ENCODE measurements at regions not wholly inside any gene's neighbourhood (a gene's known extent, or its start where the extent isn't known, plus 50 kb on each side); places are given as distances from the start of the nearest gene placed in this dataset.

DNA sequence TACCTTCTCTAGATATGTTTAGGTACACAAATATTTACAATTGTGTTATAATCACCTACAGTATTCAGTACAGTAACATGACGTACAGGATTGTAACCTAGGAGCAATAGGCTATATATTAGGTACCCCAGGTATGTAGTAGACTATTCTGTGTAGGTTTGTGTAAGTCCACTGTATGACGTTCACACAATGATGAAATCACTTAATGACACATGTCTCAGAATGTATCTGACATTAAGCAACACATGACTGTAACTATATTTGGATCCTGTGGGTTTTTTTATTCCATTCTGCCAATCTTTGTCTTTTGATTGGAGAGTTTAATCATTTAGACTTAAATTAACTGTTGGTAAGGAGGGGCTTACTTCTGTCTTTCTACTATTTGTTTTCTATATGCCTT is 52.1 kb downstream of the STYXL2 start:
- DNase-seq: no peak

DNA sequence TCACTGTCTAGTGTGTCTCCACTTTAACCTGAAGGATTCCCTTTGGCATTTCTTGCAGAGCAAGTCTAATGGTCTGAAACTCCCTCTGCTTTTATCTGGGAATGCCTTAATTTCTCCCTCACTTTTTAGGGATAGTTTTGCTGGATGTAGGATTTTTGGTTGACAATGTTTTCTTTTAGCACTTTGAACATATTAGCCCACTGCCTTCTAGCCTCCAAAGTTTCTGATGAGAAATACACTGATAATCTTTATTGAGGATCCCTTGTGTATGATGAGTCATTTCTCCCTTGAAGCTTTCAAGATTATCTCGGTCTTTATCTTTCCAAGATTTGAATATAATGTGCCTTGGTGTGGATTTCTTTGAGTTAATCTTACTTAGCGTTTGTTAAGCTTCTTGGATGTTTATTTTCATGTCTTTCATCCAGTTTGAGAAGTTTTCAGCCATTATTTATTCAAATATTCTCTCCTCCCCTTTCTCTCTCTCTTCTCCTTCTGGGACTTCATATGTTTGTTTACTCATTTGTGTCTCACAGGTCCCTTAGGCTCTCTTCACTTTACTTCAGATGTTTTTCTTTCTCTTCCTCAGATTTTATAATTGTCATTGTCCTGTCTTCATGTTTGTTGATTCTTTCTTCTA is 53.1 kb downstream of the STYXL2 start:
- no peak for DNase-seq

- no peak for DNase-seq
These were observed 54.5 kb downstream of the STYXL2 start for GRCh38 chr1:167148421-167148820.

- DNase-seq: no peak
These were observed 56.1 kb downstream of the STYXL2 start for GRCh38 chr1:167149793-167150491.

DNA sequence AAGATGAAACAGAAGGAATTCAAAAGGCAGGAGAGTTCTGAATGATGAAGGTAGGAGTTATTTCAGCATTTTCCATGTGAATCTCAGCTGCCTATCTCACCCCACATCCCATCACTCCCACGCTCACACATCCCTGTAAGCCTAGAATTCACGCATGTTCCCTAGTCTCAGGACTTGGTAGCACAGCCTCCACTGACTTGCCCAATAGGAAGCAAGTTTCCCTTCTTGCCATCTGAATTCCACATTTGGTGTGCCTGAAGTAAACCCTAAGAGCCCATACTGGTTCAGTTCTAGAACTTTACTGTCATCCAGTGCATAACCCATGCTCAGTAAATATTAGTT is 56.6 kb downstream of the STYXL2 start:
- DNase-seq: no peak

GRCh38 chr1:167152192-167152876 is 58.5 kb downstream of the STYXL2 start:
- DNase-seq: no peak

GRCh38 chr1:167156466-167156865 is 62.6 kb downstream of the STYXL2 start:
- DNase-seq: no peak

DNA sequence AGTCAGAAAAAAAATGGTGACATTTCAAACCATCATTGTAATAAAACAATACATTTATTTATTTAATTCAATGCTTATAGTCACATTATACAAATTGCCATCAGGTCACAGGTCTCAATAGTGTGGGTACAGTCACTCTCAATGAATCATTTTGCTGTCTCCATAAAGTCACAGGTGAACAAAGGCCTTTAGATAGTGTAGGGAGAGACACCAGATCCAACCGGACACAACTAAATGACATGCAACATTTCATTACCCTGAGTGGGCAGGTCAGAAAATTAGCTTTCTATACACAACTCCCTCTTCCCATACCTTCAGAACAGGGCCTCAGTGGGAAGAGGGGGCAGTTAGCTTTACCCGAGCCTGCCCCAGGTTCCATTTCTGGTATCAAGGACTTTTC is 63.2 kb downstream of the STYXL2 start:
- no peak for DNase-seq

GRCh38 chr1:167158111-167158812 is 62.4 kb upstream of the POU2F1 start:
- peak; percentile 25 for DNase-seq

DNA sequence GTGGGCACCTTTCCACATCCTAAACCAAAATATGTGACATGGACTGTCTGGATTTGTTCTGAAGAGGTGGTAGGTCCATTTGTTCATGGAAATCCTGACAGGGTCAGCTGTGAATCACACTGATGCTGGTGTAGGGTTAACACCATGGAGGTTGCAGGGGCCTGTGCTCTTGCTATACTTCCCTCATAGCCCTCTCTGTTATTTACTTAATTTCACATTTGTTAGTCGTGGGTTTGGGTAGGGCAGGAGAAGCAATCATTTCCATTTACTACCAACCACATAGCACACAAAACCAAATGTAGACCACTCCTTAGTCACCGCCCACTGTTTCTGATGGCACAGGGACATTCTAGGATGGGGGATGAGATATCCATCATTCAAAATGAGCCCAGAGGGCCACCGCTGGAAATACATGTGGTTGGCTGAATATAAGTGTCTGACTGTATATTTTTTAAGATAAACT is 61.8 kb upstream of the POU2F1 start:
- no peak for DNase-seq

DNA sequence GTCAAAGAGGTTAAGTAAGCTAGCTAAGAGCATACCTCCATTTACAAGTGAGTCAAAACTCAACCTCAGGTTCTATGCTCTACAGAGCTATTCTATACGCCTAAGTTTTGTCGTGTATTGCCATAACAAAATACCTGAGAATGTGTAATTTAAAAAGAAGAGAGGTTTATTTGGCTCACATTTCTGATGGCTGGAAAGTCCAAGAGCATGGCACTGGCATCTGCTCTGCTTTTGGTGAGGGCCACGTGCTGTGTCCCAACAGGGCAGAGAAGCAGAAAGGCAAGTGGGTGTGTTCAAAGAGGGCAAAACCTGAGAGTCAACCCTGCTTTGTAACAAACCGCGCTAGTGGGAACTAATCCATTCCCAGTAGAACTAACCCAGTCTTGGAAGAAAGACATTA is 60.9 kb upstream of the POU2F1 start:
- DNase-seq: no peak

GRCh38 chr1:167161242-167161641 is 59.4 kb upstream of the POU2F1 start:
- DNase-seq: no peak

- DNase-seq: no peak
These were observed 58.9 kb upstream of the POU2F1 start for GRCh38 chr1:167161762-167162161.

- DNase-seq: no peak
These were observed 55.5 kb upstream of the POU2F1 start for GRCh38 chr1:167165219-167165618.

GRCh38 chr1:167165948-167166689 is 54.6 kb upstream of the POU2F1 start:
- no peak for DNase-seq

GRCh38 chr1:167166690-167167075 is 54.0 kb upstream of the POU2F1 start:
- DNase-seq: no peak

DNA sequence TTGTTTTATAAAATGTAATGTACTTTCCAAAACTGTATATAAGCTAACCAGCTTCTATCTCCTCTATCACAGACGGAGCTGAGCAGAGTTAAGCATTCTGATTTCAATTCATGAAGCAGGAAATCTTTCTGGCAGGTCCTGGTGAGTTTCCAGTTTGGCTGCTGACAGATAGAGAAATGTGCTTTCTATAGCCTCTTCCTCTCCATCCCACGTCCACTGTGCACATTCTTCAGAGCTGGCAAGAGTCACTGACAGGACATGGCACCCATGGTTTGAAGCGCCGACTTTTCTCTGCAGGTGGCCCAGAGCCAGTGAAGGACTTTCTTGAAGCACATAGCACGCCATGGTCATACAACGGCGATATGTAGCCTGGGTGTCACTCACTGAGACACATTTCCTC is 52.3 kb upstream of the POU2F1 start:
- DNase-seq: no peak

DNA sequence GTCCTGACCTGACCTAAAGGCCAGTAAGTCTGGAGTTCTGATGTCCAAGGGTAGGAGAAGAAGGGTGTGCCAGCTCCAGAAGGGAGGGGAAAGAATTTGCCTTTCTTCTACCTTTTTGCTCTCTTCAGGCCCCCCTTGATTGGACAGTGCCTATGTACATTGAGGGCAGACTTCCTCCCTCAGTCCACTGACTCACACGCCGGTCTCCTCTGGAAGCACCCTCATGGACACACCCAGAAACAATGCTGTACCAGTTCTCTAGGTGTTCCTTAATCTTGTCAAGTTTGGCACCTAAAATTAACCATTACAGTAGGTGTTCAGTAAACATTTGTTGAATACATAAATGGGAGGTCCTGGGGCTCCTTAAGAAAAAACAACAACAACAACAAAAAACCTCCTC is 51.0 kb upstream of the POU2F1 start:
- no peak for DNase-seq
